GM12878 (cell line): ENCODE measurements at regions not wholly inside any gene's neighbourhood (a gene's known extent, or its start where the extent isn't known, plus 50 kb on each side); places are given as distances from the start of the nearest gene placed in this dataset.

Source experiments
- ATAC-seq: fragments of 200-7000 bp; cut with Tn5 transposase; 3 replicates; pipeline ENCODE4 v1.9.1; 2020; ENCODE audit warnings: mild to moderate bottlenecking, moderate library complexity
- BruUV-seq: library from RNA; stranded (reverse); fragments of 400-500 nt; replicated peaks from 2 replicates; lab custom pipeline; 2021; lab: Mats Ljungman, UMichigan
- CTCF ChIA-PET: fragments of 300-600 bp; sonication (Branson Sonifier 250); formaldehyde crosslinking; extraction: SDS; loops from one replicate; lab custom pipeline; 2021; ENCODE audit warnings: inconsistent platforms; lab: Yijun Ruan, JAX
- POLR2A ChIA-PET: fragments of 350-600 bp; formaldehyde crosslinking; extraction: SDS; loops from one replicate; lab custom pipeline; 2021; ENCODE audit warnings: inconsistent platforms; lab: Charles Lee
- RAD21 ChIA-PET: fragments of 300-600 bp; sonication (Branson Sonifier 250); formaldehyde crosslinking; loops from one replicate; lab custom pipeline; 2023; ENCODE audit warnings: antibody characterized with exemption; ENCODE audit not compliant: unreplicated experiment; lab: Charles Lee
- SMC1A ChIA-PET: fragments of 300-600 bp; sonication (Branson Sonifier 250); formaldehyde crosslinking; loops from one replicate; lab custom pipeline; 2023; ENCODE audit not compliant: unreplicated experiment, uncharacterized antibody; lab: Charles Lee
- DNase-seq: peaks from one replicate; pipeline ENCODE4 v3.0.0-alpha.2; 2011; ENCODE audit warnings: low read depth, low spot score
- FAIRE-seq: peaks from 3 replicates; lab custom pipeline; 2011; peaks lifted over from hg19 to GRCh38; lab: Jason Lieb, UNC
- H2AFZ ChIP-seq: 2 replicates; pipeline ENCODE4 v1.6.0; 2011; ENCODE audit warnings: low read depth, low read length, control low read depth; ENCODE audit not compliant: control insufficient read depth
- H3K27ac ChIP-seq: 2 replicates; pipeline ENCODE4 v1.5.1; 2011; ENCODE audit warnings: control low read depth; ENCODE audit not compliant: control insufficient read depth, insufficient read depth
- H3K27me3 ChIP-seq, 2 experiments: replicated peaks in 1 of 2; 2 replicates each; pipeline versions ENCODE4 v1.6.0 to v1.6.1; 2011; ENCODE audit warnings: low read length in 1 of 2; ENCODE audit not compliant: control insufficient read depth in 2 of 2, insufficient read depth in 2 of 2
- H3K36me3 ChIP-seq, 2 experiments: 2 replicates each; pipeline ENCODE4 v1.5.1; 2011; ENCODE audit warnings: low read length in 1 of 2; ENCODE audit not compliant: control insufficient read depth in 2 of 2, insufficient read depth in 2 of 2
- H3K4me1 ChIP-seq: 2 replicates; pipeline ENCODE4 v1.6.1; 2011; ENCODE audit warnings: mild to moderate bottlenecking, low read length, moderate library complexity, mixed read lengths; ENCODE audit not compliant: control insufficient read depth, insufficient read depth
- H3K4me2 ChIP-seq: 2 replicates; pipeline ENCODE4 v1.6.0; 2011; ENCODE audit warnings: control low read depth; ENCODE audit not compliant: control insufficient read depth, insufficient read depth
- H3K4me3 ChIP-seq: fragments of 200-600 bp; sonication (generic); 2 replicates; pipeline ENCODE4 v1.5.1; 2016
- H3K79me2 ChIP-seq: 2 replicates; pipeline ENCODE4 v1.6.0; 2011; ENCODE audit warnings: low read length; ENCODE audit not compliant: control insufficient read depth, insufficient read depth
- H3K9ac ChIP-seq: 2 replicates; pipeline ENCODE4 v1.8.0; 2011; ENCODE audit warnings: low read length, control low read depth, mixed read lengths; ENCODE audit not compliant: control insufficient read depth, insufficient read depth
- H3K9me3 ChIP-seq: replicated peaks from 3 replicates; pipeline ENCODE4 v1.5.1; 2011; ENCODE audit warnings: mild to moderate bottlenecking, low read length; ENCODE audit not compliant: control insufficient read depth, insufficient read depth
- H4K20me1 ChIP-seq: 2 replicates; pipeline ENCODE4 v1.6.0; 2011; ENCODE audit not compliant: control insufficient read depth, insufficient read depth
- ATF3 ChIP-seq: IDR thresholded peaks from 2 replicates; pipeline ENCODE4 v1.6.1; 2011; ENCODE audit warnings: low read depth, mild to moderate bottlenecking, low read length, moderate library complexity, borderline replicate concordance; ENCODE audit errors: extremely low read depth
- CREM ChIP-seq: IDR thresholded peaks from 2 replicates; pipeline ENCODE4 v1.6.1; 2014; ENCODE audit warnings: antibody characterized with exemption, low read depth
- EED ChIP-seq: sonication (generic); IDR thresholded peaks from 2 replicates; pipeline ENCODE4 v1.6.1; 2016; ENCODE audit warnings: antibody characterized with exemption, low read depth
- HCFC1 ChIP-seq: fragments of 150-350 bp; IDR thresholded peaks from 2 replicates; pipeline ENCODE4 v1.6.1; 2014; ENCODE audit warnings: low read length
- HDGF ChIP-seq: fragments of 450-650 bp; IDR thresholded peaks from 2 replicates; pipeline ENCODE4 v1.6.1; 2016; ENCODE audit warnings: antibody characterized with exemption
- KLF5 ChIP-seq: fragments of 450-650 bp; IDR thresholded peaks from 2 replicates; pipeline ENCODE4 v1.6.1; 2014; ENCODE audit warnings: mild to moderate bottlenecking; ENCODE audit not compliant: partially characterized antibody
- MYB ChIP-seq: fragments of 150-350 bp; IDR thresholded peaks from 2 replicates; pipeline ENCODE4 v1.6.1; 2014; ENCODE audit warnings: mild to moderate bottlenecking, low read depth, low read length, borderline replicate concordance
- NBN ChIP-seq: fragments of 450-650 bp; IDR thresholded peaks from 2 replicates; pipeline ENCODE4 v1.6.1; 2016
- PRDM15 ChIP-seq: fragments of 450-650 bp; formaldehyde crosslinking; IDR thresholded peaks from 2 replicates; pipeline ENCODE4 v1.4.0; 2020; ENCODE audit warnings: mild to moderate bottlenecking, moderate library complexity
- RBBP5 ChIP-seq: fragments of 200-600 bp; sonication (generic); conservative IDR thresholded peaks from 2 replicates; pipeline ENCODE4 v1.6.1; 2016
- RELB ChIP-seq: fragments of 450-650 bp; IDR thresholded peaks from 2 replicates; pipeline ENCODE4 v1.6.1; 2017; ENCODE audit warnings: low read depth, mild to moderate bottlenecking, moderate library complexity
- RUNX3 ChIP-seq: IDR thresholded peaks from 2 replicates; pipeline ENCODE4 v1.6.1; 2012; ENCODE audit warnings: low read length, inconsistent platforms
- SREBF1 ChIP-seq: IDR thresholded peaks from 2 replicates; pipeline ENCODE4 v1.6.1; 2012; ENCODE audit warnings: mild to moderate bottlenecking, low read length
- TAF1 ChIP-seq: IDR thresholded peaks from 2 replicates; pipeline ENCODE4 v1.6.1; 2011; ENCODE audit warnings: mild to moderate bottlenecking, low read depth, low read length, borderline replicate concordance
- ZNF384 ChIP-seq: IDR thresholded peaks from 2 replicates; pipeline ENCODE4 v1.6.1; 2012; ENCODE audit warnings: low read depth, mild to moderate bottlenecking, low read length, improper control_type of control experiment, borderline replicate concordance
- WGBS: methylation state at CpG from one replicate; pipeline ENCODE4 v1.1.6; 2016; ENCODE audit warnings: low lambda C conversion rate; ENCODE audit not compliant: insufficient replicate concordance, insufficient coverage; ENCODE audit errors: missing lambda C conversion rate; 5-methylcytosine and 5-hydroxymethylcytosine counted together
- in situ Hi-C: fragments of 300-500 bp; cut with MboI; formaldehyde crosslinking; loops from 9 replicates; pipeline ENCODE4 v1.14.3; 2018; ENCODE audit warnings: mixed read lengths
- intact Hi-C: fragments of 100-400 bp; cut with micrococcal nuclease; formaldehyde crosslinking; loops from one replicate; pipeline ENCODE4 v1.14.2; 2022; ENCODE audit not compliant: unreplicated experiment

- intact Hi-C loops (no loop called here), in situ Hi-C loops (no loop called here)
- H3K9me3 ChIP-seq, result no peaks in the 10 kb centered on the region
- WGBS, result 41% methylated on average over 3 of the region's 3 CpGs
- DNase-seq (no peak), FAIRE-seq (no peak), ATAC-seq (no peak)
- H3K36me3 ChIP-seq, result no peaks in the 10 kb centered on the region
- H3K9ac ChIP-seq, result no peak overlapping the region
- ChIA-PET SMC1A (interaction anchor here (0.6 kb wide), 1 partner anchor 145 kb away, joined by 3 read pairs; no protein-coding TSS in a partner anchor), POLR2A (no interaction called here), RAD21 (no interaction called here), CTCF (no interaction called here)
- H4K20me1 ChIP-seq, result no peaks in the 10 kb centered on the region
- H3K27ac ChIP-seq, result no peak overlapping the region
- BruUV-seq, result no TSS peak
- no peak for TF ChIP-seq HCFC1
- TF ChIP-seq SREBF1, result no peak
- TF ChIP-seq CREM, result no peak
- TF ChIP-seq MYB, result no peak
- TF ChIP-seq EED, result no peak
- no peak for TF ChIP-seq HDGF
- H3K4me1 ChIP-seq, result no peaks in the 10 kb centered on the region
- no peak overlapping the region for H3K4me3 ChIP-seq
- no peak overlapping the region for H3K4me2 ChIP-seq
- no peak overlapping the region for H2AFZ ChIP-seq
- no peaks in the 10 kb centered on the region for H3K79me2 ChIP-seq
- no peaks in the 10 kb centered on the region for H3K27me3 ChIP-seq
Measured at GRCh38 chr14:45491914-45492313, 238.9 kb upstream of the MIS18BP1 start.

GRCh38 chr14:45486599-45486998 is 233.6 kb upstream of the MIS18BP1 start:
- H3K9ac ChIP-seq, result no peak overlapping the region
- no peak overlapping the region for H3K4me3 ChIP-seq
- SMC1A ChIA-PET, result no interaction called here
- BruUV-seq, result no TSS peak
- no peaks in the 10 kb centered on the region for H3K9me3 ChIP-seq
- no peaks in the 10 kb centered on the region for H4K20me1 ChIP-seq
- intact Hi-C loops, result no loop called here
- H3K27me3 ChIP-seq, result no peaks in the 10 kb centered on the region
- H3K4me2 ChIP-seq, result no peak overlapping the region
- no peak overlapping the region for H3K27ac ChIP-seq
- RAD21 ChIA-PET, result no interaction called here
- FAIRE-seq (no peak), DNase-seq (no peak), ATAC-seq (no peak)
- in situ Hi-C loops, result no loop called here
- H3K36me3 ChIP-seq, result no peaks in the 10 kb centered on the region
- WGBS, result 0% methylated on average over 1 of the region's 1 CpG
- CTCF ChIA-PET, result interaction anchor here (1.7 kb wide), 1 partner anchor 8 kb away, joined by 3 read pairs; no protein-coding TSS in a partner anchor
- no peaks in the 10 kb centered on the region for H3K4me1 ChIP-seq
- no peaks in the 10 kb centered on the region for H3K79me2 ChIP-seq
- H2AFZ ChIP-seq, result no peak overlapping the region
- POLR2A ChIA-PET, result no interaction called here
- TF ChIP-seq TAF1, result no peak
- no peak for TF ChIP-seq PRDM15 (CRISPR knock-in tag)
- no peak for TF ChIP-seq RBBP5
- TF ChIP-seq NBN, result no peak
- TF ChIP-seq EED, result no peak
- TF ChIP-seq RUNX3, result no peak
- TF ChIP-seq ZNF384, result no peak
- no peak for TF ChIP-seq RELB
- no peak for TF ChIP-seq ATF3
- no peak for TF ChIP-seq KLF5
